ENCODE measurements at regions not wholly inside any gene's neighbourhood (a gene's known extent, or its start where the extent isn't known, plus 50 kb on each side); places are given as distances from the start of the nearest gene placed in this dataset.

GRCh38 chr19:29075149-29075548 lies 137.8 kb downstream of the UQCRFS1 start:
- TF ChIP-seq CTCF (IDR thresholded peaks at IDR 0.05) (no peak), POLR2AphosphoS5 (IDR thresholded peaks at IDR 0.05) (no peak)
